IMR-90 (cell line): ENCODE measurements at regions not wholly inside any gene's neighbourhood (a gene's known extent, or its start where the extent isn't known, plus 50 kb on each side); places are given as distances from the start of the nearest gene placed in this dataset.

Experiments
- ATAC-seq: fragments of 200-7000 bp; cut with Tn5 transposase; 2 replicates; pipeline ENCODE4 v1.9.1; 2020; ENCODE audit warnings: low read depth, mild to moderate bottlenecking, moderate library complexity
- BruUV-seq: library from RNA; stranded (reverse); fragments of 400-500 nt; replicated peaks from 2 replicates; lab custom pipeline; 2021; lab: Mats Ljungman, UMichigan
- CTCF ChIA-PET: fragments of 300-600 bp; formaldehyde crosslinking; extraction: SDS; loops from one replicate; lab custom pipeline; 2021; ENCODE audit warnings: antibody characterized with exemption; lab: Yijun Ruan, JAX
- POLR2A ChIA-PET: fragments of 300-600 bp; sonication (Branson Sonifier 250); formaldehyde crosslinking; loops from one replicate; lab custom pipeline; 2022; ENCODE audit warnings: antibody characterized with exemption; ENCODE audit not compliant: unreplicated experiment; lab: Charles Lee
- DNase-seq: peaks from one replicate; pipeline ENCODE4 v3.0.0; 2013
- H2AFZ ChIP-seq: replicated peaks from 2 replicates; pipeline ENCODE3; 2013; ENCODE audit warnings: low read length, mild to moderate bottlenecking; ENCODE audit not compliant: poor library complexity
- H2AK5ac ChIP-seq: 2 replicates; pipeline ENCODE4 v1.6.1; 2013; ENCODE audit warnings: low read depth, low read length, inconsistent platforms
- H2AK9ac ChIP-seq: replicated peaks from 2 replicates; pipeline ENCODE3; 2013; ENCODE audit warnings: mild to moderate bottlenecking, low read depth, low read length, moderate library complexity; ENCODE audit not compliant: poor library complexity
- H2BK120ac ChIP-seq: 2 replicates; pipeline ENCODE4 v1.6.1; 2013; ENCODE audit warnings: low read depth, low read length, inconsistent platforms
- H2BK15ac ChIP-seq: 3 replicates; pipeline ENCODE4 v1.6.1; 2013; ENCODE audit warnings: low read depth, low read length, inconsistent platforms
- H2BK20ac ChIP-seq: 2 replicates; pipeline ENCODE4 v1.6.1; 2013; ENCODE audit warnings: low read depth, mild to moderate bottlenecking, inconsistent platforms, low read length, moderate library complexity
- H2BK5ac ChIP-seq: 2 replicates; pipeline ENCODE4 v1.6.1; 2013; ENCODE audit warnings: mild to moderate bottlenecking, low read depth, low read length, inconsistent platforms; ENCODE audit not compliant: poor library complexity, severe bottlenecking
- H3K14ac ChIP-seq: replicated peaks from 2 replicates; pipeline ENCODE4 v1.6.1; 2013; ENCODE audit warnings: low read depth, low read length, inconsistent platforms
- H3K18ac ChIP-seq: 2 replicates; pipeline ENCODE4 v1.6.1; 2013; ENCODE audit warnings: low read depth, low read length, control low read depth
- H3K23ac ChIP-seq: 2 replicates; pipeline ENCODE4 v1.6.1; 2013; ENCODE audit warnings: low read depth, low read length, inconsistent platforms
- H3K27ac ChIP-seq: 2 replicates; pipeline ENCODE4 v1.5.1; 2013; ENCODE audit warnings: mild to moderate bottlenecking, control low read depth, low read length; ENCODE audit not compliant: insufficient read depth
- H3K27me3 ChIP-seq: 2 replicates; pipeline ENCODE4 v1.6.1; 2013; ENCODE audit warnings: low read length; ENCODE audit not compliant: control insufficient read depth, insufficient read depth
- H3K36me3 ChIP-seq: 2 replicates; pipeline ENCODE4 v1.6.1; 2013; ENCODE audit warnings: low read length, mixed read lengths; ENCODE audit not compliant: control insufficient read depth, insufficient read depth
- H3K4ac ChIP-seq: 2 replicates; pipeline ENCODE4 v1.6.1; 2013; ENCODE audit warnings: low read depth, low read length, inconsistent platforms
- H3K4me1 ChIP-seq: 2 replicates; pipeline ENCODE4 v1.6.1; 2013; ENCODE audit warnings: low read length, mixed read lengths; ENCODE audit not compliant: control insufficient read depth, insufficient read depth
- H3K4me2 ChIP-seq: 2 replicates; pipeline ENCODE4 v1.6.1; 2013; ENCODE audit warnings: low read depth, mild to moderate bottlenecking, control low read depth, low read length, moderate library complexity
- H3K4me3 ChIP-seq: 2 replicates; pipeline ENCODE4 v1.5.1; 2013; ENCODE audit warnings: low read depth, mild to moderate bottlenecking, control low read depth, low read length, moderate library complexity; ENCODE audit not compliant: insufficient read depth
- H3K56ac ChIP-seq: 2 replicates; pipeline ENCODE4 v1.6.1; 2013; ENCODE audit warnings: low read length, inconsistent platforms; ENCODE audit not compliant: insufficient read depth; ENCODE audit errors: extremely low read depth
- H3K79me1 ChIP-seq, 2 experiments: 2 replicates each; pipeline ENCODE4 v1.6.1; 2013; ENCODE audit warnings: low read length in 2 of 2, inconsistent platforms in 1 of 2, low read depth in 1 of 2
- H3K9ac ChIP-seq: 2 replicates; pipeline ENCODE4 v1.6.1; 2013; ENCODE audit warnings: low read depth, low read length, control low read depth
- H3K9me1 ChIP-seq: 2 replicates; pipeline ENCODE4 v1.6.1; 2013; ENCODE audit warnings: low read length, inconsistent platforms; ENCODE audit not compliant: insufficient read depth
- H3K9me3 ChIP-seq: 2 replicates; pipeline ENCODE4 v1.6.1; 2013; ENCODE audit warnings: low read length; ENCODE audit not compliant: control insufficient read depth, insufficient read depth
- H4K20me1 ChIP-seq: 2 replicates; pipeline ENCODE4 v1.6.1; 2013; ENCODE audit warnings: low read length, inconsistent platforms; ENCODE audit not compliant: insufficient read depth
- H4K5ac ChIP-seq: 2 replicates; pipeline ENCODE4 v1.6.1; 2013; ENCODE audit warnings: mild to moderate bottlenecking, low read depth, low read length, control low read depth
- H4K8ac ChIP-seq, 2 experiments: 2 replicates each; pipeline ENCODE4 v1.6.1; 2013; ENCODE audit warnings: low read depth in 2 of 2, low read length in 2 of 2, control low read depth in 1 of 2, inconsistent platforms in 1 of 2
- H4K91ac ChIP-seq: 2 replicates; pipeline ENCODE4 v1.6.1; 2013; ENCODE audit warnings: low read depth, low read length, inconsistent platforms; ENCODE audit not compliant: insufficient read depth
- CEBPB ChIP-seq: IDR thresholded peaks from 2 replicates; pipeline ENCODE4 v1.6.1; 2012; ENCODE audit warnings: low read depth, low read length, improper control_type of control experiment
- SMC3 ChIP-seq: fragments of 150-350 bp; IDR thresholded peaks from 2 replicates; pipeline ENCODE4 v1.6.1; 2016; ENCODE audit warnings: low read depth, mild to moderate bottlenecking, antibody characterized with exemption, low read length, moderate library complexity
- WGBS, 2 experiments: methylation state at CpG; one replicate each; pipeline versions ENCODE4 v1.1.5 to v1.1.7; 2013; ENCODE audit warnings: missing lambda C conversion rate in 2 of 2; ENCODE audit not compliant: insufficient read length in 1 of 2; ENCODE audit errors: extremely low coverage in 2 of 2; 5-methylcytosine and 5-hydroxymethylcytosine counted together
- dilution Hi-C: fragments of 300-500 bp; cut with HindIII; formaldehyde crosslinking; loops from one replicate; pipeline ENCODE4 v1.14.3; 2018; ENCODE audit warnings: low sequenced_read_pairs; ENCODE audit not compliant: unreplicated experiment
- in situ Hi-C: fragments of 300-500 bp; cut with MboI; formaldehyde crosslinking; loops from 3 replicates; pipeline ENCODE4 v1.14.3; 2019; ENCODE audit warnings: low sequenced_read_pairs, inconsistent platforms, mixed read lengths
- intact Hi-C: fragments of 100-400 bp; cut with micrococcal nuclease; formaldehyde crosslinking; loops from 2 replicates; pipeline ENCODE4 v1.10.0; 2022

GRCh38 chr2:150400849-150401248 is 86.6 kb downstream of the RND3 start:
- H3K23ac ChIP-seq: no peak overlapping the region
- H3K4me3 ChIP-seq: no peak overlapping the region
- H4K8ac ChIP-seq: peak overlapping the region in 1 of 2 experiments; percentile 53; a peak in 1 of 4 replicates
- H2AK5ac ChIP-seq: no peak overlapping the region
- H3K56ac ChIP-seq: no peak overlapping the region
- no peak for ATAC-seq
- no peak overlapping the region for H3K9ac ChIP-seq
- no peaks in the 10 kb centered on the region for H4K20me1 ChIP-seq
- POLR2A ChIA-PET: no interaction called here
- H3K4me2 ChIP-seq: no peak overlapping the region
- intact Hi-C loops (loop anchor here (10.0 kb wide), 1 partner anchor 54 kb away; no protein-coding TSS in a partner anchor), dilution Hi-C loops (no loop called here), in situ Hi-C loops (no loop called here)
- H4K91ac ChIP-seq: peak overlapping the region; percentile 38; the same call in 1 of the 2 replicates
- H3K18ac ChIP-seq: peak overlapping the region; percentile 24; the same call in 1 of the 2 replicates
- 0 out of 2 replicates have a peak, but pooled peaks have one; percentile 16 for TF ChIP-seq CEBPB
- no peak for TF ChIP-seq SMC3
- H3K4me1 ChIP-seq: peaks cover 2% of the 10 kb centered on the region
- CTCF ChIA-PET: no interaction called here
- no peak overlapping the region; the same call in 2 of the 3 replicates for H2BK15ac ChIP-seq
- no peak overlapping the region; the same call in 1 of the 2 replicates for H4K5ac ChIP-seq
- H3K9me1 ChIP-seq: no peaks in the 10 kb centered on the region
- H3K14ac ChIP-seq: peak overlapping the region; percentile 16
- DNase-seq: no peak
- H3K27ac ChIP-seq: no peak overlapping the region
- BruUV-seq: no TSS peak
- no peaks in the 10 kb centered on the region for H3K9me3 ChIP-seq
- peak overlapping the region; percentile 55 for H2BK120ac ChIP-seq
- no peaks in the 10 kb centered on the region for H3K27me3 ChIP-seq
- no peak overlapping the region for H2AK9ac ChIP-seq
- H3K4ac ChIP-seq: peak overlapping the region; percentile 45
- WGBS, 2 experiments: 17% methylated on average over 1 of the region's 2 CpGs; no CpG with 5 or more reads in 1 of the 2 experiments
- H2BK5ac ChIP-seq: no peak overlapping the region
- no peaks in the 10 kb centered on the region for H3K36me3 ChIP-seq
- peak overlapping the region; percentile 61 for H2AFZ ChIP-seq
- H3K79me1 ChIP-seq: no peaks in the 10 kb centered on the region
- H2BK20ac ChIP-seq: peak overlapping the region; percentile 67; the same call in 1 of the 2 replicates
